ENCODE measurements at regions not wholly inside any gene's neighbourhood (a gene's known extent, or its start where the extent isn't known, plus 50 kb on each side); places are given as distances from the start of the nearest gene placed in this dataset.

DNA sequence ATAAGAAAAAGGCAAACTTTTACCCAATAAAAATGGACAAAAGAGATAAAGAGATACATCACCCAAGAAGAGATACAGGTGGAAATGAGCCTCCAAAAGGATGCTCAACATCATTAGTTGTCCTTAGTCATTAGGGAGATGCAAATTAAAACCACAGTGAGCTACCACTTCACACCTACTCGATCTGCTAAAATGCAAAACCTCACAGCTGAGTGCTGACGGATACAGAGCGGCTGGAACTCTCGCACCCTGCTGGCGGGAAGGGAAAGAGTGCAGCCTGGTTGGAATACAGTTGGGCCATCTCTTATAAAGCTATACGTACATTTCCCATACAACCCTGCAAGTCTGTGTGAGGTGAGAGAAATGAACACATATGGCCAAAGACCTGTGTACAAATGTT, 78.5 kb upstream of the PRR20G start:
- Mint-ChIP-seq H3K4me3 (no peak overlapping the region), H3K36me3 (ENCODE audit: low read depth) (no peaks in the 10 kb centered on the region), H3K9me3 (no peaks in the 10 kb centered on the region), H3K27me3 (peaks cover 6% of the 10 kb centered on the region), H3K27ac (no peak overlapping the region), H3K4me1 (ENCODE audit: low read depth) (no peaks in the 10 kb centered on the region)

GRCh38 chr3:127365163-127365798, 77.4 kb upstream of the PRR20G start:
- peaks cover 4% of the 10 kb centered on the region for H3K27me3 Mint-ChIP-seq
- no peaks in the 10 kb centered on the region for H3K4me1 Mint-ChIP-seq (ENCODE audit: low read depth)
- H3K9me3 Mint-ChIP-seq, result no peaks in the 10 kb centered on the region

GRCh38 chr3:127363891-127364290, 76.0 kb upstream of the PRR20G start:
- Mint-ChIP-seq H3K4me3 (no peak overlapping the region), H3K27me3 (peaks cover 3% of the 10 kb centered on the region), H3K27ac (no peak overlapping the region), H3K4me1 (ENCODE audit: low read depth) (no peaks in the 10 kb centered on the region), H3K36me3 (ENCODE audit: low read depth) (no peaks in the 10 kb centered on the region), H3K9me3 (no peaks in the 10 kb centered on the region)

More at GRCh38 chr3:127365163-127365798, 77.4 kb upstream of the PRR20G start:
- Mint-ChIP-seq H3K4me3 (no peak overlapping the region), H3K36me3 (ENCODE audit: low read depth) (no peaks in the 10 kb centered on the region), H3K27ac (no peak overlapping the region)

- Mint-ChIP-seq H3K9me3 (no peaks in the 10 kb centered on the region), H3K27me3 (peaks cover 3% of the 10 kb centered on the region), H3K27ac (no peak overlapping the region), H3K36me3 (ENCODE audit: low read depth) (no peaks in the 10 kb centered on the region), H3K4me1 (ENCODE audit: low read depth) (no peaks in the 10 kb centered on the region), H3K4me3 (no peak overlapping the region)
These were observed 75.3 kb upstream of the PRR20G start for GRCh38 chr3:127363171-127363570.

DNA sequence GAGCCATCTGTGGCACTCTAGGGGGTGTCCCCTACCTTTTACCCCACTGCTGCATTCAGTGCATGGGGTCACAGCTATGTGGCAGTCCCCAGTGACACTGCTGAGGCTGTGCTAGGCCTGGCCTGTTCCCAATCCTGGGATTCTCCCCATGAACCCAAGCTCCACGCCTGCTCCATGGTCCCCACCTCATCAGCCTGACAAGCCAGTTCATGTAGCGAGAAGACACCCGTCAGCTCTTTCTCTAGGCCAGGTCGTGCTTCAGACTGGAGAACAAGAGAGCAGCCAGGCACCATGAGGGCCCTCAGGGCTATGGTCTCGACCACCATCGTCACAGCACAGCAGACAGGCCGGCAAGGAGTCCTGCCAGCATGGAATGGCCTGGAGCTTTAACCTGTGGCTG, 72.8 kb upstream of the PRR20G start:
- Mint-ChIP-seq H3K9me3 (peaks cover 10% of the 10 kb centered on the region), H3K27me3 (peaks cover 3% of the 10 kb centered on the region), H3K27ac (no peak overlapping the region), H3K36me3 (ENCODE audit: low read depth) (no peaks in the 10 kb centered on the region), H3K4me3 (no peak overlapping the region), H3K4me1 (ENCODE audit: low read depth) (no peaks in the 10 kb centered on the region)

DNA sequence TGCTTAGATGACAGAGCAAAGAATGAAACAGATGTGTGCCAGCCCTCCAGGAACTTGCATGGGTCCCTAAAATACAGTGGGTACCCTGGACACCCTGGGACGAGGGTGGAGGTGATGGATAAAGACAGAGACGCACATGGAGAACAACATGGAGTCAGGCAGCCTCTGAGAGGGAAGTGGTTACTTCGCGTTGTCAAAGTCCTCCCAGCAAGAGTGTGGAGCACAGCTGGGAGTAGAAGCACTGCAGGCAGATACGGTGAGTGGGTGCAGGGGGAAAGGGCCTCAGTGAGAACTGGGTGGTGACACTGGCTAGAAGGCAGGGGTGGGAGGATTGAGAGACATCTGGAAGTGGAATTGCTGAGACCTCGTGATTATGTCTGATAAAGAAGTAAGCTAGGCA, 70.8 kb upstream of the PRR20G start:
- Mint-ChIP-seq H3K27ac (no peak overlapping the region), H3K9me3 (peaks cover 10% of the 10 kb centered on the region), H3K27me3 (peaks cover 2% of the 10 kb centered on the region), H3K4me3 (no peak overlapping the region), H3K4me1 (ENCODE audit: low read depth) (no peaks in the 10 kb centered on the region), H3K36me3 (ENCODE audit: low read depth) (no peaks in the 10 kb centered on the region)

DNA sequence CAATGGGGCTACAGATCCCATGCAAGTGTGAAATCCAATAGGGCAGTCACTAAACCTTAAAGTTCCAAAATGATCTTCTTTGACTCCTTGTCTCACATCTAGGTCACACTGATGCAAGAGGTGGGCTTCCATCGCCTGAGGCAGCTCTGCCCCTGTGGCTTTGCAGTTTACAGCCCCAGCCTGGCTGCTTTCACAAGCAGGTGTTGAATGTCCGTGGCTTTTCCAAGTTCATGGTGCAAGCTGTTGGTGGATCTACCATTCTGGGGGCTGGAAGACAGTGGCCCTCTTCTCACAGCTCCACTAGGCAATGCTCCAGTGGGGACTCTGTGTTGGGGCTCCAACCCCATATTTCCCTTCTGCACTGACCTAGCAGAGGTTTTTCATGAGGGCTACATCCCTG, 68.5 kb upstream of the PRR20G start:
- no peaks in the 10 kb centered on the region for H3K4me1 Mint-ChIP-seq (ENCODE audit: low read depth)
- H3K4me3 Mint-ChIP-seq, result no peak overlapping the region
- H3K27me3 Mint-ChIP-seq, result peaks cover under 1% of the 10 kb centered on the region
- H3K27ac Mint-ChIP-seq, result no peak overlapping the region
- peaks cover 10% of the 10 kb centered on the region for H3K9me3 Mint-ChIP-seq
- H3K36me3 Mint-ChIP-seq (ENCODE audit: low read depth), result no peaks in the 10 kb centered on the region

DNA sequence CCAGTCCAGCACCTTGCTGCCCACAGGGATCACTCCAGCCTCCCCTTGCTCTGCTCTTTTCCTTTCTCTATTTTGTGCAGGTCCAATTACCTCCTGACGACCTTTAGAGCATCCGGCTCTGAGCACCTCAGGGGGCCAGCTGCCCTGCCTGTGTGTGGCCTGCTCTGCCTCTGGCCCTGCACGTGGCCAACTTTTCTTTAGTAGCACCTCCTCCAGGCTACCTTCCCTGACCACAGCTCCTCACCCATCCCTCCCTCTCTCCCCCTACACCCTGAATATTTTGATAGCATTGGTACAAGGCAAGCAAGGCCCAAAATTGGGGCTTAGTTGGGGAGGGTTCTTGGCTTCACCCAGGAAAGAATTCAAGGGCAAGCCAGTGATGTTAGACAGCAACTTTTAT, 66.9 kb upstream of the PRR20G start:
- Mint-ChIP-seq H3K4me3 (no peak overlapping the region), H3K27ac (no peak overlapping the region), H3K36me3 (ENCODE audit: low read depth) (no peaks in the 10 kb centered on the region), H3K4me1 (ENCODE audit: low read depth) (no peaks in the 10 kb centered on the region), H3K9me3 (peaks cover 10% of the 10 kb centered on the region), H3K27me3 (peaks cover 5% of the 10 kb centered on the region)

- Mint-ChIP-seq H3K9me3 (peaks cover 10% of the 10 kb centered on the region), H3K36me3 (ENCODE audit: low read depth) (no peaks in the 10 kb centered on the region), H3K27ac (no peak overlapping the region), H3K4me1 (ENCODE audit: low read depth) (no peaks in the 10 kb centered on the region), H3K27me3 (peaks cover 16% of the 10 kb centered on the region), H3K4me3 (no peak overlapping the region)
These were observed 64.8 kb upstream of the PRR20G start for GRCh38 chr3:127352612-127353011.

GRCh38 chr3:127351775-127352350, 64.0 kb upstream of the PRR20G start:
- Mint-ChIP-seq H3K4me3 (no peak overlapping the region), H3K4me1 (ENCODE audit: low read depth) (no peaks in the 10 kb centered on the region), H3K9me3 (peaks cover 4% of the 10 kb centered on the region)

DNA sequence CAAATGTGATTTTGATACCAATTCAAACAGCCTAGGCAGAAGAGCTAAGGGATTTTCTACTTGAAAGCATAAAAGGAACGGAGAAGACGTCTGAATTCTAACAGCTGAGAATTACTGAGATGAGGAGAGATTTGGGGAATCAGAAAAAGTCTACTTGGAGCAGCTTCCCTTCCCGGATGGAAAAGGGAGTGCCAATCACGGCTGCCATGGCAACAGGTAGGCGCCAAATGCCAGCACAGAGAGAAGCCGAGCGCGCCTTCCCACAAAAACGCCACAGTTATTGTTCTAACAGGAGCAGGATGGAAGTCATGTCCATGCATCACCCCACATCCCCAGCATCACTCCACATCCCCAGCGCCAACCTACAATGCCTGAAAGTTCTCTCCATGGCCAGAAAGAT, 63.5 kb upstream of the PRR20G start:
- peaks cover 20% of the 10 kb centered on the region for H3K27me3 Mint-ChIP-seq

More at GRCh38 chr3:127351775-127352350, 64.0 kb upstream of the PRR20G start:
- Mint-ChIP-seq H3K36me3 (ENCODE audit: low read depth) (no peaks in the 10 kb centered on the region), H3K27me3 (peaks cover 20% of the 10 kb centered on the region), H3K27ac (no peak overlapping the region)

GRCh38 chr3:127350172-127351050, 62.6 kb upstream of the PRR20G start:
- no peak overlapping the region for H3K4me3 Mint-ChIP-seq
- peaks cover 24% of the 10 kb centered on the region for H3K27me3 Mint-ChIP-seq
- H3K27ac Mint-ChIP-seq, result no peak overlapping the region
- no peaks in the 10 kb centered on the region for H3K9me3 Mint-ChIP-seq
- no peaks in the 10 kb centered on the region for H3K36me3 Mint-ChIP-seq (ENCODE audit: low read depth)
- H3K4me1 Mint-ChIP-seq (ENCODE audit: low read depth), result no peaks in the 10 kb centered on the region

More for the DNA sequence above, 63.5 kb upstream of the PRR20G start:
- Mint-ChIP-seq H3K36me3 (ENCODE audit: low read depth) (no peaks in the 10 kb centered on the region), H3K4me3 (no peak overlapping the region), H3K27ac (no peak overlapping the region), H3K9me3 (peaks cover 4% of the 10 kb centered on the region), H3K4me1 (ENCODE audit: low read depth) (no peaks in the 10 kb centered on the region)

GRCh38 chr3:127349501-127350171, 61.8 kb upstream of the PRR20G start:
- Mint-ChIP-seq H3K9me3 (no peaks in the 10 kb centered on the region), H3K27ac (no peak overlapping the region), H3K4me1 (ENCODE audit: low read depth) (no peaks in the 10 kb centered on the region), H3K4me3 (no peak overlapping the region), H3K36me3 (ENCODE audit: low read depth) (no peaks in the 10 kb centered on the region), H3K27me3 (peaks cover 24% of the 10 kb centered on the region)

DNA sequence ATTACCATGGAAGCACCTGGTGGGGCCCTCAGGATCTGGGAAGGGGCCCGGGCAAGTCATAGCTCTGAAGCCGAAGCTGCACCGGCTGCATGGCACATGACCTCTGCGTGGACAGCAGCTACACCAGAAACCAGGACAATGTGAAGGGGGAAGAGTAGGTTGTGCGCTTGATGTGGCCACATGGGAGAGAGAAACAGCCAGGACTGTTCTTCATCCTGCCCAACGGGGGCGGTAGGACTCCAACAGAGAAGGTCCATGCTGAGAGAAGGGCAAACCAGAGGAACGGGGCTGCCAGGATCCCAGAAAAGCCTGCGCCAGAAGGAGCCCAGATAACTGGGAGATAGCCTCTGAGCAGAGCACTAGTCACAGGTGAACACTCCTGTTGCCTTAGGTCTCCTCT, 54.9 kb upstream of the PRR20G start:
- peaks cover 3% of the 10 kb centered on the region for H3K36me3 Mint-ChIP-seq (ENCODE audit: low read depth)
- no peak overlapping the region for H3K4me3 Mint-ChIP-seq
- H3K27me3 Mint-ChIP-seq, result peaks cover 26% of the 10 kb centered on the region
- H3K27ac Mint-ChIP-seq, result no peak overlapping the region
- H3K4me1 Mint-ChIP-seq (ENCODE audit: low read depth), result no peaks in the 10 kb centered on the region
- H3K9me3 Mint-ChIP-seq, result peaks cover 8% of the 10 kb centered on the region

Data from stimulated activated naive CD8-positive, alpha-beta T cell treated with anti-CD3 and anti-CD28 coated beads, Interleukin-15, Interleukin-2, amounts not matched to agents 100 ng/mL and 50 ng/mL, for 24 hours (primary cell).